GM19238 (cell line): ENCODE measurements at regions not wholly inside any gene's neighbourhood (a gene's known extent, or its start where the extent isn't known, plus 50 kb on each side); places are given as distances from the start of the nearest gene placed in this dataset.

Source experiments
- DNase-seq: peaks from one replicate; pipeline ENCODE4 v3.0.0; 2011; ENCODE audit warnings: low spot score; ENCODE audit not compliant: insufficient read length

GRCh38 chr5:73311291-73312110 is 137.1 kb downstream of the FOXD1 start:
- DNase-seq: no peak

- DNase-seq: no peak
Observed at GRCh38 chr5:73307645-73308355, 134.8 kb downstream of the TMEM174 start.

- no peak for DNase-seq
Observed at GRCh38 chr5:73306741-73307275, 133.8 kb downstream of the TMEM174 start.

- DNase-seq: no peak
Observed at GRCh38 chr5:73306078-73306719, 133.2 kb downstream of the TMEM174 start.

GRCh38 chr5:73305386-73305785 is 132.4 kb downstream of the TMEM174 start:
- DNase-seq: no peak

- DNase-seq: no peak
Observed at GRCh38 chr5:73304381-73304780, 131.4 kb downstream of the TMEM174 start.

GRCh38 chr5:73303148-73304079 is 130.4 kb downstream of the TMEM174 start:
- DNase-seq: no peak

GRCh38 chr5:73302797-73303147 is 129.8 kb downstream of the TMEM174 start:
- no peak for DNase-seq

GRCh38 chr5:73301208-73301901 is 128.4 kb downstream of the TMEM174 start:
- no peak for DNase-seq

- no peak for DNase-seq
Observed at GRCh38 chr5:73300337-73301207, 127.6 kb downstream of the TMEM174 start.

GRCh38 chr5:73299665-73300336 is 126.8 kb downstream of the TMEM174 start:
- DNase-seq: no peak

- peak; percentile 21 for DNase-seq
Observed at GRCh38 chr5:73298772-73299630, 126.0 kb downstream of the TMEM174 start.

- no peak for DNase-seq
Observed at GRCh38 chr5:73298251-73298771, 125.3 kb downstream of the TMEM174 start.

- no peak for DNase-seq
Observed at GRCh38 chr5:73297430-73297829, 124.4 kb downstream of the TMEM174 start.

- DNase-seq: no peak
Observed at GRCh38 chr5:73296772-73297171, 123.8 kb downstream of the TMEM174 start.

GRCh38 chr5:73295921-73296320 is 122.9 kb downstream of the TMEM174 start:
- no peak for DNase-seq

GRCh38 chr5:73295447-73295846 is 122.5 kb downstream of the TMEM174 start:
- no peak for DNase-seq
